Thyroid gland (tissue), 4 donors: ENCODE measurements at regions not wholly inside any gene's neighbourhood (a gene's known extent, or its start where the extent isn't known, plus 50 kb on each side); places are given as distances from the start of the nearest gene placed in this dataset.

Experiments used
- CTCF ChIP-seq, 6 experiments: fragments of 200-600 bp in 3 of 6; fragments of 450-650 bp in 3 of 6; sonication (generic) in 3 of 6; IDR thresholded peaks; one replicate each; pipeline ENCODE4 v1.5.1; 2016 to 2019; ENCODE audit warnings: antibody characterized with exemption in 6 of 6, mild to moderate bottlenecking in 2 of 6, inconsistent platforms in 1 of 6, moderate library complexity in 1 of 6
- POLR2A ChIP-seq, 2 donors: fragments of 450-650 bp; IDR thresholded peaks; one replicate each; pipeline ENCODE4 v1.6.1; 2017; ENCODE audit warnings: antibody characterized with exemption in 2 of 2, mild to moderate bottlenecking in 2 of 2, moderate library complexity in 1 of 2

- no peak for TF ChIP-seq CTCF (IDR thresholded peaks at IDR 0.05)
- TF ChIP-seq POLR2A (IDR thresholded peaks at IDR 0.05), result no peak
Observed at GRCh38 chr6:140027219-140027618, 652.8 kb upstream of the CITED2 start.
